EL (cell line): ENCODE measurements at regions not wholly inside any gene's neighbourhood (a gene's known extent, or its start where the extent isn't known, plus 50 kb on each side); places are given as distances from the start of the nearest gene placed in this dataset.
"Not testable (repeated sequence)": the region's sequence is repeated elsewhere in the genome, so short reads cannot be mapped to it uniquely, and the experiment has no call there.

Experiments used
- DNase-seq: peaks from one replicate; pipeline ENCODE4 v3.0.0-alpha.2; 2016

- no peak for DNase-seq
Observed at GRCh38 chr7:93739424-93739823, 151.1 kb downstream of the TFPI2 start.

DNA sequence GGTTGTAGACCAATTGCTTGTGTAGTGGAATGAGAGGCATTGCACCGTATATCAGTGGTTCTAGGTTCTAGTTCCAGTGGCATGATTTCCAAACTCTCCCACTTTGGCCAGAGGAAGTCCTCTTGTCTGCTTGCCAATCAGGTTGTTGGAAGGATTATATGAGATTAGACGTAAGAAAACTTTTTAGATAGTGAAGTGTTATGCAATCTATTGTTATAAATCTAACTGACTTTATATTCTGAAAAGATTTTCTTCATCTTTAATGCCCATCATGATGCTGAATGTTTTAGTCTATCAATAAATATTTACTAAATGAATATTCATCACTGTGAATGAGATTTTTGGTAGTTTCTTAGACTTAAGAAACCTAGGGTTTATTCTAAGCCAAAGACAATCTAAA lies 152.6 kb downstream of the TFPI2 start:
- DNase-seq: no peak

- no peak for DNase-seq
Observed at GRCh38 chr7:93736668-93737369, 153.7 kb downstream of the TFPI2 start.

GRCh38 chr7:93728292-93728691 lies 153.8 kb upstream of the CALCR start:
- DNase-seq: no peak

- no peak for DNase-seq
Observed at GRCh38 chr7:93725954-93726353, 151.4 kb upstream of the CALCR start.

- DNase-seq: no peak
Observed at GRCh38 chr7:93723424-93724124, 149.1 kb upstream of the CALCR start.

DNA sequence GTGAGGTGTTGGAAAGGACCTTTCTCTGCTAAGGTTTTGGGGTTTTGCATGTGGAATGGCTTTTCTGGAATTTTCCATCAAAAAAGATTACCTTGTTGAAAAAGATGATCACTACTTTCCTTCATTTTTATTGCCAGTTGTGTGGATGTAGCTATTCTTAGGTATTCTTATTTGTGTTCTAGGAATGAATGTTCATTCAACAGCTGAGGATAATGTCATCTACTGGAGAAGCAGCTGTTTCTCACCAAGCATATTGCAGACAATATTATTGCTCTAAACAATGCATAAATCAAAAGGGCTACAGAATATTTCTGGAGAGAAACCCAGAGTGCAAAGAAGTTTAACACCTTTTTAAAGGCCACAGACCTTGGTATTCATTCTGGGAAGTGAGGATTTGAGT lies 145.6 kb upstream of the CALCR start:
- DNase-seq: no peak

GRCh38 chr7:93719546-93719945 lies 145.0 kb upstream of the CALCR start:
- DNase-seq: peak; percentile 47

GRCh38 chr7:93717217-93717900 lies 142.8 kb upstream of the CALCR start:
- no peak for DNase-seq

- DNase-seq: peak; percentile 48
Observed at GRCh38 chr7:93715234-93715633, 140.7 kb upstream of the CALCR start.

- DNase-seq: no peak
Observed at GRCh38 chr7:93711926-93712325, 137.4 kb upstream of the CALCR start.

- not testable (repeated sequence) for DNase-seq
Observed at GRCh38 chr7:93708255-93708654, 133.7 kb upstream of the CALCR start.

GRCh38 chr7:93707249-93707648 lies 132.7 kb upstream of the CALCR start:
- DNase-seq: no peak

DNA sequence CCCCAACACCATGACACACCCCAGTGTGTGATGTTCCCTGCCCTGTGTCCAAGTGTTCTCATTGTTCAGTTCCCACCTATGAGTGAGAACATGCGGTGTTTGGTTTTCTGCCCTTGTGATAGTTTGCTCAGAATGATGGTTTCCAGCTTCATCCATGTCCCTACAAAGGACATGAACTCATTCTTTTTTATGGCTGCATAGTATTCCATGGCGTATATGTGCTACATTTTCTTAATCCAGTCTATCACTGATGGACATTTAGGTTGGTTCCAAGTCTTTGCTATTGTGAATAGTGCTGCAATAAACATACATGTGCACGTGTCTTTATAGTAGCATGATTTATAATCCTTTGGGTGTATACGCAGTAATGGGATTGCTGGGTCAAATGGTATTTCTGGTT lies 131.6 kb upstream of the CALCR start:
- DNase-seq: not testable (repeated sequence)

GRCh38 chr7:93704217-93704616 lies 129.7 kb upstream of the CALCR start:
- no peak for DNase-seq

DNA sequence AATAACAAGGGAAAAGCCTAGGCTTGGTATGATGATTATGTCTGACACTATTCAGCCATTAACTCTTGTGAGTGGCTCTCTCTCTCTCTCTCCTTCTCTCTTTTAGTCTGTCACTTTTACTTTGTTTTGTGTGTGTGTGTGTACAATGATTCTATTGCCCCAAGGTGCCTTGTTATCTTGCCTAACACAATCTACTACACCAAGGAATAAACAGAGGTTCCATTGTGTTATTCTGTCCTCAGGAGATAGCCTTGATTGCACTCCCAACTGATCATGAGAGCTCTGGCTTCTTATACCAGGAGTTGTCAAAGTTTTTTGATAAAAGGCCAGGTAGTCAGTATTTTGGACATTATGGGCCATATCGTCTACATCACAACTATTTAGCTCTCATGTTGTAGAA lies 123.4 kb upstream of the CALCR start:
- DNase-seq: no peak

GRCh38 chr7:93693796-93694195 lies 119.3 kb upstream of the CALCR start:
- no peak for DNase-seq

- no peak for DNase-seq
Observed at GRCh38 chr7:93690021-93690420, 115.5 kb upstream of the CALCR start.

DNA sequence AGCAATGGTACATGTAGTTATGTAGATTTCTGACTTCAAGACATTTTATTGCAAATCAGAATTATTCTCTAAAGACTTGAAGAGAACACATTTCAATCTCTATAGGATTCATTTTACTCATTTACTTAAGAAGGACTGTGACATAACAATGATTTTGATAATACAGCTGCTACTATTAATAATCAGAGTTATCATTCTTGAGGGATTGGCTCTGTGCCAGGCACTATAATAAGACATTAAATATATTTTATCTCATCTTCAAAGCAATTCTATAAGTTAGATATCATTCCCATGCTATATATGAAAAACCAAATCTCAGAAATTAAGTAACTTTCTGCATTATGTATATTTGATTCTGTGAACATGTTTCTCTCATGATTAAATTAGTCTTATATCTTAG lies 103.7 kb upstream of the CALCR start:
- no peak for DNase-seq

- no peak for DNase-seq
Observed at GRCh38 chr7:93663561-93664299, 89.2 kb upstream of the CALCR start.

- DNase-seq: not testable (repeated sequence)
Observed at GRCh38 chr7:93658163-93658562, 83.6 kb upstream of the CALCR start.

DNA sequence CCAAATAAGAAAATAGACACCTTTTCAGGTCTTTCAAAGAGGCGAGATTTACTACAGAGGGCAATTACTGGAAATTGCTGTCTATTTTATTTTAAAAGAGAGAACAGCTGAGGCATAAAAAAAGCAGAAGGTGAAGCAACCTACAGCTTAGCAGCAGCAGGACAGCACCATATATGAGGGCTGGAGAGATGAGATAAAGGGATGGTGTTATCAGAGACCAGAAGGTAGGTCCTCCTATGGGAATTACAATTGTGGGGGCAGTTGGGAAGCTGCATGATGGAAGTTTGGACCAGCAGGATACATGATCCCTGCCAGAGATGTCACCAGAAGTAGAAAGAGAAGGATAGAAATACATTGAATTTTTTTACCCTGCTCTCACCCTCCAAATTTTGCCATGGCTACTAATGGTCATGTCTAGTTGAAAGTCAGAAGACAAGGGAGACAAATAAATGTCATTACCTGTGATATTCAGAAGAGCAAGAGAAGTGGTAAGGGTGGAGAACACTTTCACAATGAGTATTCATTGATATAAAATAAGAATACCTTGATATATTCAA lies 77.2 kb upstream of the CALCR start:
- DNase-seq: no peak

DNA sequence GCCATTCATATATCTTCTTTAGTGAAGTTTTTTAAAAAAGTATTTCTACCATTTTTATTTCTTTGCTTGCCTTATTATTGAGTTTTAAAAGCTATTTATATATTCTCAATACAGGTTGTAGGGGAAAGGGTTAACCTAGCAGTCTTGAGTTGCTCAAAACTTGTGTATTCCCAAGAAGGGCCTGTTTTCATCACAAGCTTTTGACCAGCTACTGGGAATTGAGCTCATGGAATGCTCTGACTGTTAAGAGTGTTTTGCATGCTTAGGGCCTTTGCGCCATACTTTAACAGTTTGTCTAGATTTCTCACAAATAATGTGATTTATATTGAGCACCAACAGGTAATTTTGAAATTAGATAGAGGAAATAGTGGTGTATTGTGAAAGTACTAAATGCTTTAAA lies 72.0 kb upstream of the CALCR start:
- no peak for DNase-seq
